Activated T-helper 2 cell treated with anti-CD3 and anti-CD28 coated beads, Interferon-gamma antibody, Interleukin-2, Interleukin-4, amounts not matched to agents 10 μg/mL and 5 μg/mL and 100 μg/mL, durations not matched to agents 14 hours and 24 hours and 36 hours (primary cell): ENCODE measurements at regions not wholly inside any gene's neighbourhood (a gene's known extent, or its start where the extent isn't known, plus 50 kb on each side); places are given as distances from the start of the nearest gene placed in this dataset.

ENCODE experiments used
- DNase-seq: peaks from one replicate; pipeline ENCODE4 v3.0.0; 2021; ENCODE audit warnings: low spot score
- H3K27ac Mint-ChIP-seq: one replicate; pipeline ENCODE4 v1.8.0; 2021; ENCODE audit warnings: mixed read lengths
- H3K27me3 Mint-ChIP-seq: one replicate; pipeline ENCODE4 v1.8.0; 2021; ENCODE audit warnings: low read depth, mixed read lengths
- H3K36me3 Mint-ChIP-seq: one replicate; pipeline ENCODE4 v1.8.0; 2021; ENCODE audit warnings: low read depth, mixed read lengths
- H3K4me1 Mint-ChIP-seq: one replicate; pipeline ENCODE4 v1.8.0; 2021; ENCODE audit warnings: low read depth, mixed read lengths
- H3K4me3 Mint-ChIP-seq: one replicate; pipeline ENCODE4 v1.8.0; 2021; ENCODE audit warnings: low read depth, mild to moderate bottlenecking, moderate library complexity, mixed read lengths
- H3K9me3 Mint-ChIP-seq: one replicate; pipeline ENCODE4 v1.8.0; 2021; ENCODE audit warnings: mixed read lengths
- intact Hi-C: fragments of 100-400 bp; cut with micrococcal nuclease; formaldehyde crosslinking; loops from one replicate; pipeline ENCODE4 v1.15.1; 2023

- no peak for DNase-seq
- H3K4me1 Mint-ChIP-seq, result peaks cover 6% of the 10 kb centered on the region
- intact Hi-C loops, result no loop called here
- H3K4me3 Mint-ChIP-seq, result no peak overlapping the region
- H3K27me3 Mint-ChIP-seq, result peaks cover 28% of the 10 kb centered on the region
- H3K36me3 Mint-ChIP-seq, result no peaks in the 10 kb centered on the region
- H3K9me3 Mint-ChIP-seq, result peaks cover 8% of the 10 kb centered on the region
- no peak overlapping the region for H3K27ac Mint-ChIP-seq
Observed at GRCh38 chr7:28269700-28270361, 89.2 kb upstream of the JAZF1 start.

- Mint-ChIP-seq H3K27ac (no peak overlapping the region), H3K36me3 (no peaks in the 10 kb centered on the region), H3K4me3 (no peak overlapping the region), H3K27me3 (peaks cover 28% of the 10 kb centered on the region), H3K9me3 (peaks cover 8% of the 10 kb centered on the region), H3K4me1 (peaks cover 6% of the 10 kb centered on the region)
- no peak for DNase-seq
- intact Hi-C loops, result no loop called here
Observed at GRCh38 chr7:28270536-28270935, 89.9 kb upstream of the JAZF1 start.

- Mint-ChIP-seq H3K36me3 (no peaks in the 10 kb centered on the region), H3K4me1 (peaks cover 6% of the 10 kb centered on the region), H3K9me3 (peaks cover 8% of the 10 kb centered on the region), H3K27ac (no peak overlapping the region), H3K27me3 (peaks cover 29% of the 10 kb centered on the region), H3K4me3 (no peak overlapping the region)
- DNase-seq, result no peak
- intact Hi-C loops, result no loop called here
Observed at GRCh38 chr7:28272461-28272877, 91.9 kb upstream of the JAZF1 start.

DNA sequence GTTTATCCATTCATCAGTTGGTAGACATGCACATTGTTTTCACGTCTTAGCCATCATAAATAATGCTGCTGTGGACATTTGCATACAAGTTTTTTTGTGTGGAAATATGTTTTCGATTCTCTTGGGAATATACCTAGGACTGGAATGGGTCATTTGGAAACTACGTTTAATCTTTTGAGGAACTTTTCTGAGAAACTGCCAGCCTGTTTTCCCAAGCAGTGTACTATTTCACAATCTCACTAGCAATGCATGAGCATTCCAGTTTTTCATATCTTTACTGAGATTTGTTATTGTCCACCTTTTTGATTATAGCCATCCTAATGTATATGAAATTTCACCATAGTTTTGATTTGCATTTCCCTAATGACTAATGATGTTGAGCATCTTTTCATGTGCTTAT lies 95.7 kb upstream of the JAZF1 start:
- H3K36me3 Mint-ChIP-seq, result no peaks in the 10 kb centered on the region
- peaks cover 8% of the 10 kb centered on the region for H3K9me3 Mint-ChIP-seq
- no peak overlapping the region for H3K27ac Mint-ChIP-seq
- DNase-seq, result no peak
- peaks cover 25% of the 10 kb centered on the region for H3K27me3 Mint-ChIP-seq
- no peaks in the 10 kb centered on the region for H3K4me1 Mint-ChIP-seq
- intact Hi-C loops, result no loop called here
- no peak overlapping the region for H3K4me3 Mint-ChIP-seq

DNA sequence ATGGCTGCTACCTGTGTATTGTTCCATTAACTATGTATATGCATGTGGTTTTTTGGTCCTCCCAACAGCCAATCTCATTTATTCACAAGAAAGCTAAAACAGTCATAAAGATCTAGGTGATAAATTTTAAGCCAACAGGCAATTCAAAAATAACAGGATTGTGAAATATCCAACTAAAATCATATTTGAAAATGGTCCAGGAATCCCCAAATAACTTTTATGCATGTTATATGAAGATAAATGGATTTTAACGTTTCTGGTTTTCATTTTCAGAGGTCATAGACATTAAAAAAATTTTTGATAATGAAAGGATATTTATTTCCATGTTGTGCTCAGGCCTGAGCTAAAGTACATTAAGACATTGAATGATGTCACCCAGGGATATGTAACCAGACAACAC lies 96.8 kb upstream of the JAZF1 start:
- DNase-seq, result no peak
- H3K36me3 Mint-ChIP-seq, result no peaks in the 10 kb centered on the region
- no peak overlapping the region for H3K27ac Mint-ChIP-seq
- no peaks in the 10 kb centered on the region for H3K4me1 Mint-ChIP-seq
- intact Hi-C loops, result no loop called here
- peaks cover 6% of the 10 kb centered on the region for H3K9me3 Mint-ChIP-seq
- H3K4me3 Mint-ChIP-seq, result no peak overlapping the region
- H3K27me3 Mint-ChIP-seq, result peaks cover 20% of the 10 kb centered on the region

GRCh38 chr7:28277958-28278357 lies 97.4 kb upstream of the JAZF1 start:
- Mint-ChIP-seq H3K27me3 (peaks cover 20% of the 10 kb centered on the region), H3K4me3 (no peak overlapping the region), H3K4me1 (no peaks in the 10 kb centered on the region), H3K36me3 (no peaks in the 10 kb centered on the region), H3K9me3 (peaks cover 4% of the 10 kb centered on the region), H3K27ac (no peak overlapping the region)
- intact Hi-C loops, result no loop called here
- DNase-seq, result no peak

- no peaks in the 10 kb centered on the region for H3K36me3 Mint-ChIP-seq
- no peak for DNase-seq
- intact Hi-C loops, result no loop called here
- H3K4me3 Mint-ChIP-seq, result no peak overlapping the region
- H3K27ac Mint-ChIP-seq, result no peak overlapping the region
- no peaks in the 10 kb centered on the region for H3K9me3 Mint-ChIP-seq
- H3K4me1 Mint-ChIP-seq, result no peaks in the 10 kb centered on the region
- H3K27me3 Mint-ChIP-seq, result peaks cover 19% of the 10 kb centered on the region
Observed at GRCh38 chr7:28280516-28280915, 99.9 kb upstream of the JAZF1 start.

DNA sequence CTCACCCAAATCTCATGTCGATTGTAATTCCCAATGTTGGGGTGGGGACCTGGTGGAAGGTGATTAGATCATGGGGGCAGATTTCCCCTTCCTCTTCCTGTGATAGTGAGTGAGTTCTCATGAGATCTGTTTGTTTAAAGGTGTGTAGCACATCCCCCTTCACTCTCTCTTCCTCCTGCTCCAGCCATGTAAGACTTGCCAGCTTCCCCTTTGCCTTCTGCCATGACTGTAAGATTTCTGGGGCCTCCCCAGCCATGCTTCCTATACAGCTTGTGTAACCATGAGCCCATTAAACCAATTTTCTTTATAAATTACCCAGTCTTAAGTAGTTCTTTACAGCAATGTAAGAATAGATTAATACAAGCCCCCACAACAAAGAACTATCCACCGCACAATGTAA lies 109.9 kb upstream of the JAZF1 start:
- no peak for DNase-seq
- Mint-ChIP-seq H3K9me3 (no peaks in the 10 kb centered on the region), H3K4me1 (peaks cover 10% of the 10 kb centered on the region), H3K27ac (no peak overlapping the region), H3K27me3 (peaks cover 49% of the 10 kb centered on the region), H3K4me3 (no peak overlapping the region), H3K36me3 (no peaks in the 10 kb centered on the region)
- intact Hi-C loops, result no loop called here

- Mint-ChIP-seq H3K4me1 (peaks cover 10% of the 10 kb centered on the region), H3K9me3 (no peaks in the 10 kb centered on the region), H3K36me3 (no peaks in the 10 kb centered on the region), H3K27me3 (peaks cover 48% of the 10 kb centered on the region), H3K27ac (no peak overlapping the region), H3K4me3 (no peak overlapping the region)
- DNase-seq, result no peak
- intact Hi-C loops, result no loop called here
Observed at GRCh38 chr7:28291559-28291958, 111.0 kb upstream of the JAZF1 start.

GRCh38 chr7:28292834-28293526 lies 112.4 kb upstream of the JAZF1 start:
- Mint-ChIP-seq H3K36me3 (no peaks in the 10 kb centered on the region), H3K4me3 (no peak overlapping the region), H3K27me3 (peaks cover 46% of the 10 kb centered on the region), H3K4me1 (peaks cover 10% of the 10 kb centered on the region), H3K27ac (no peak overlapping the region), H3K9me3 (no peaks in the 10 kb centered on the region)
- intact Hi-C loops, result loop anchor here (1.0 to 2.0 kb wide), 4 partner anchors 37 to 252 kb away; no protein-coding TSS in a partner anchor
- no peak for DNase-seq

DNA sequence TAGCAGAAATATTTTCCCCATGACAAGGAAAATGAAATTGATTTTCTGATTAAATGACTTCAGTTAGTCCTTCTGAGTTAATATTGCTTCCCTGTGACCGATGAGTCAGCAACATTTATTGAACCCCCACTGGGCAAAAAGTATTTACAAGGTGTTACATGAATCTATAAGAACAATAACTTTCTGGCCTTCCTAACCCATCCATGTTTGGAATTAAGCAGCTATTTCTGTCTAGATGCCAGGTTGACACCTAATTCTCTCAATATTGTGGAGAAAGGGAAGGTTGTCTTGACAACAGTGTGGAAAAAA lies 112.9 kb upstream of the JAZF1 start:
- Mint-ChIP-seq H3K4me1 (peaks cover 10% of the 10 kb centered on the region), H3K4me3 (no peak overlapping the region), H3K27ac (no peak overlapping the region), H3K27me3 (peaks cover 43% of the 10 kb centered on the region), H3K36me3 (no peaks in the 10 kb centered on the region), H3K9me3 (no peaks in the 10 kb centered on the region)
- intact Hi-C loops, result loop anchor here (1.0 to 2.0 kb wide), 2 partner anchors 55 to 138 kb away; no protein-coding TSS in a partner anchor
- DNase-seq, result no peak

GRCh38 chr7:28296571-28297483 lies 115.5 kb upstream of the CREB5 start:
- no peak for DNase-seq
- Mint-ChIP-seq H3K4me3 (no peak overlapping the region), H3K27ac (no peak overlapping the region), H3K9me3 (no peaks in the 10 kb centered on the region), H3K4me1 (peaks cover 8% of the 10 kb centered on the region), H3K27me3 (peaks cover 37% of the 10 kb centered on the region), H3K36me3 (no peaks in the 10 kb centered on the region)
- intact Hi-C loops, result no loop called here
